ENCODE measurements at regions not wholly inside any gene's neighbourhood (a gene's known extent, or its start where the extent isn't known, plus 50 kb on each side); places are given as distances from the start of the nearest gene placed in this dataset.

DNA sequence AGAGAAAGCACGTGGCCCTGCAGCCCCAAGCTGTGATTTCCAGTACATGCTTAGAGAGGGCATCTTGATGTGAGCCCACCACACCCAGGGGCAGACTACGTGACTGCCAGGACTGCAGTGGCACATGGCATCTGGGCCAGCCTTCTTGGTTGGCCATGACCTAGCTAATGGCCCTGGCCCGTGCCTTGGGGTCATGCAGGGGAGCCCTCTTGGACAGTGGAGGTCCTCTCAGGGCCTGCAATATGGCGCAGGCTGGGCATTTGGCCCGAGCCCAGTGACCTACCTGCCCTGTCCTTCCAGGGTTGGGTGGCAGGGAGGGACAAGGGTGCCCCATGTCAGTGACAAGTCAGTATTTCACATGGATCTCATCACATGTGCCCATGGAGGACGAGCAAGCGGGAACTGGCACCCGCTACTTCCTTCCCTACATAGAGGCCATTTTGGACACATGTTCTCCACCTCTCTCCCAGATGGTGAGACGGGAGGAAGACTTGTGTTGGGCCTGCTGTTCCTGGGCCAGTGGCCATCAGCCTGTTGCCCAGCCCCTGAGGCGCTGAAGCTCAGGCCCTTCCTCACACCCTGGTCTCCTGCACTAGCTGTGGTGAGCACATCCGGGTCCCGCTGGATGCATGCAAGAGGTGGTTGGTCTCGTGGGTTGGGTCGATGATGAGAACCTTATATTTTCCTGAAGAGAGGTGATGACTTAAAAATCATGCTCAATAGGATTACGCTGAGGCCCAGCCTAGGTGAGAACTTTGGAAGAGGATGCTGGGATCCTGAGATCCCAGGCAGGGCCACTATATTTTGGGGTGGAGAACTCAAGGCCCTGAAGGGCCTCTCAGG lies 195.6 kb downstream of the UBE3A start:
- TF ChIP-seq POLR2A (IDR thresholded peaks at IDR 0.05): no peak
- TF ChIP-seq, protein P1, sequence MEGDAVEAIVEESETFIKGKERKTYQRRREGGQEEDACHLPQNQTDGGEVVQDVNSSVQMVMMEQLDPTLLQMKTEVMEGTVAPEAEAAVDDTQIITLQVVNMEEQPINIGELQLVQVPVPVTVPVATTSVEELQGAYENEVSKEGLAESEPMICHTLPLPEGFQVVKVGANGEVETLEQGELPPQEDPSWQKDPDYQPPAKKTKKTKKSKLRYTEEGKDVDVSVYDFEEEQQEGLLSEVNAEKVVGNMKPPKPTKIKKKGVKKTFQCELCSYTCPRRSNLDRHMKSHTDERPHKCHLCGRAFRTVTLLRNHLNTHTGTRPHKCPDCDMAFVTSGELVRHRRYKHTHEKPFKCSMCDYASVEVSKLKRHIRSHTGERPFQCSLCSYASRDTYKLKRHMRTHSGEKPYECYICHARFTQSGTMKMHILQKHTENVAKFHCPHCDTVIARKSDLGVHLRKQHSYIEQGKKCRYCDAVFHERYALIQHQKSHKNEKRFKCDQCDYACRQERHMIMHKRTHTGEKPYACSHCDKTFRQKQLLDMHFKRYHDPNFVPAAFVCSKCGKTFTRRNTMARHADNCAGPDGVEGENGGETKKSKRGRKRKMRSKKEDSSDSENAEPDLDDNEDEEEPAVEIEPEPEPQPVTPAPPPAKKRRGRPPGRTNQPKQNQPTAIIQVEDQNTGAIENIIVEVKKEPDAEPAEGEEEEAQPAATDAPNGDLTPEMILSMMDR (IDR thresholded peaks at IDR 0.05): no peak

Data from ovary (tissue), 3 donors.